ENCODE measurements at regions not wholly inside any gene's neighbourhood (a gene's known extent, or its start where the extent isn't known, plus 50 kb on each side); places are given as distances from the start of the nearest gene placed in this dataset.

- Histone ChIP-seq H3K4me2 (ENCODE audit: low read length) (no peak overlapping the region), H3K27ac (ENCODE audit: low read depth, low read length, poor library complexity, severe bottlenecking) (no peak overlapping the region), H3K9me3 (ENCODE audit: low read length) (no peaks in the 10 kb centered on the region), H2AFZ (ENCODE audit: low read length) (no peak overlapping the region), H3K9me2 (ENCODE audit: insufficient read depth, low read length) (no peaks in the 10 kb centered on the region), H3K4me1 (ENCODE audit: insufficient read depth, low read length, poor library complexity, severe bottlenecking) (no peaks in the 10 kb centered on the region), H3K36me3 (ENCODE audit: insufficient read depth, low read length) (no peaks in the 10 kb centered on the region), H3K4me3 (ENCODE audit: low read depth, low read length, poor library complexity, severe bottlenecking) (no peak overlapping the region), H4K20me1 (ENCODE audit: insufficient read depth, low read length) (no peaks in the 10 kb centered on the region), H3K79me2 (ENCODE audit: insufficient read depth, low read depth, low read length) (no peaks in the 10 kb centered on the region)
- POLR2A ChIA-PET: interaction anchor here (1.0 kb wide), 1 partner anchor 11 kb away, joined by 3 read pairs; no protein-coding TSS in a partner anchor
- BruUV-seq (replicated peaks): no TSS peak
- DNase-seq (ENCODE audit: low spot score): no peak
- intact Hi-C loops (cut with micrococcal nuclease; ENCODE audit: unreplicated experiment): no loop called here
- CTCF ChIA-PET (ENCODE audit: unreplicated experiment): no interaction called here
- TF ChIP-seq, protein P1, sequence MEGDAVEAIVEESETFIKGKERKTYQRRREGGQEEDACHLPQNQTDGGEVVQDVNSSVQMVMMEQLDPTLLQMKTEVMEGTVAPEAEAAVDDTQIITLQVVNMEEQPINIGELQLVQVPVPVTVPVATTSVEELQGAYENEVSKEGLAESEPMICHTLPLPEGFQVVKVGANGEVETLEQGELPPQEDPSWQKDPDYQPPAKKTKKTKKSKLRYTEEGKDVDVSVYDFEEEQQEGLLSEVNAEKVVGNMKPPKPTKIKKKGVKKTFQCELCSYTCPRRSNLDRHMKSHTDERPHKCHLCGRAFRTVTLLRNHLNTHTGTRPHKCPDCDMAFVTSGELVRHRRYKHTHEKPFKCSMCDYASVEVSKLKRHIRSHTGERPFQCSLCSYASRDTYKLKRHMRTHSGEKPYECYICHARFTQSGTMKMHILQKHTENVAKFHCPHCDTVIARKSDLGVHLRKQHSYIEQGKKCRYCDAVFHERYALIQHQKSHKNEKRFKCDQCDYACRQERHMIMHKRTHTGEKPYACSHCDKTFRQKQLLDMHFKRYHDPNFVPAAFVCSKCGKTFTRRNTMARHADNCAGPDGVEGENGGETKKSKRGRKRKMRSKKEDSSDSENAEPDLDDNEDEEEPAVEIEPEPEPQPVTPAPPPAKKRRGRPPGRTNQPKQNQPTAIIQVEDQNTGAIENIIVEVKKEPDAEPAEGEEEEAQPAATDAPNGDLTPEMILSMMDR (conservative IDR thresholded peaks at IDR 0.05; ENCODE audit: low read length): no peak
- TF ChIP-seq EZH2phosphoT487 (IDR thresholded peaks at IDR 0.05; ENCODE audit: borderline replicate concordance, low read depth, low read length): no peak
These were observed 132.1 kb upstream of the SLC30A5 start for GRCh38 chr5:68961762-68962161.

DNA sequence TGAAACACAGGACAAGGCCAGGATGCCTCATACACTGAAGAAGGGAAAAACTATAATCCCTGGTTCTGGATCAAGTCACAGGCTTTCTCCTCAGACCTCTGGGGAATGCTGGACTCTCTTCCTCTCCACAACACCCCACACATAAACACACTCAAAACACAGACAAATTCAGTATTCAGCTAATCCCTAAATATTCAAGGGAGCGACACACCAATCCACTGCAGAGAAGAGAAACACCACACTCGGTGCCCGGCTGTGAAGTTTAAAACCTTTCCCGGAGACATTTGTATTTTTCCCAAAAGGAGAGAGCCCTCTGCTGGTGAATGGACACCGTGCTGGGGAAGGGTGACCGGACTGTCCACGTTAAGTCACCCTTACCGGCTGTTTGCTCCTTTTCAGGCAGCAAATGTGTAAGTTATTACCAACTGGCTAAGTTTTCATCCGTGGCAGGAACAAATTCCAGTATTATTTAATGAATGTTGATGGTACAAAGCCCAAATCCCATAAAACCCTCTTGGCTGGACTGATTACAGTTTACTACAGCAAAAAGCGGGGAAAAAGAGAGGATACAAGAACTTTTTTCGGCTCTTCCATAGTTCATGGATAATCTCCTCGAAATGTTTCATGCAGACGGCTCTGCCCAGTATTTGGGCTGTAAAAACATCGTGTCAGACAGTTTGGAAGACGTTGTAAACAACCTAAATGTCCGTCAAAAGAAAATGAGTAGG is 130.9 kb upstream of the SLC30A5 start:
- Histone ChIP-seq H3K27ac (ENCODE audit: low read depth, low read length, poor library complexity, severe bottlenecking) (no peak overlapping the region), H3K79me2 (ENCODE audit: insufficient read depth, low read depth, low read length) (no peaks in the 10 kb centered on the region), H3K4me1 (ENCODE audit: insufficient read depth, low read length, poor library complexity, severe bottlenecking) (no peaks in the 10 kb centered on the region), H4K20me1 (ENCODE audit: insufficient read depth, low read length) (no peaks in the 10 kb centered on the region), H3K4me2 (ENCODE audit: low read length) (no peak overlapping the region), H2AFZ (ENCODE audit: low read length) (no peak overlapping the region), H3K9me2 (ENCODE audit: insufficient read depth, low read length) (no peaks in the 10 kb centered on the region), H3K36me3 (ENCODE audit: insufficient read depth, low read length) (no peaks in the 10 kb centered on the region), H3K9me3 (ENCODE audit: low read length) (no peaks in the 10 kb centered on the region), H3K4me3 (ENCODE audit: low read depth, low read length, poor library complexity, severe bottlenecking) (no peak overlapping the region)
- intact Hi-C loops (cut with micrococcal nuclease; ENCODE audit: unreplicated experiment): no loop called here
- TF ChIP-seq, protein P1 (conservative IDR thresholded peaks at IDR 0.05; ENCODE audit: low read length): peak; percentile 67
- no peak for TF ChIP-seq EZH2phosphoT487 (IDR thresholded peaks at IDR 0.05; ENCODE audit: borderline replicate concordance, low read depth, low read length)
- no TSS peak for BruUV-seq (replicated peaks)
- CTCF ChIA-PET (ENCODE audit: unreplicated experiment): no interaction called here
- POLR2A ChIA-PET: no interaction called here
- DNase-seq (ENCODE audit: low spot score): no peak

DNA sequence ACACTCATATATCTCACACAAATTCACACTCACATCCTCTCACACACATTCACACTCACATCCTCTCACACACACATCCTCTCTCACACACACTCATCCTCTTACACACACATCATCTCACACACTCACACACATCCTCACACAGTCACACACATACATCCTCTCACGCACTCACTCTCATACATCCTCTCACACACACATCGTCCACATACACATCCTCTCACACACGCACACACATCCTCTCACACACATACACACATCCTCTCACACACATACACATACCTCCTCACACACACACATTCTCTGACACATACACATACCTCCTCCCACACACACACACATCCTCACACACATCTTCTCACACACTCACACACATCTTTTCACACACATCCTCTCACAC is 129.1 kb upstream of the SLC30A5 start:
- TF ChIP-seq, protein P1 (conservative IDR thresholded peaks at IDR 0.05; ENCODE audit: low read length): no peak
- TF ChIP-seq EZH2phosphoT487 (IDR thresholded peaks at IDR 0.05; ENCODE audit: borderline replicate concordance, low read depth, low read length): no peak
- no peak for DNase-seq (ENCODE audit: low spot score)
- Histone ChIP-seq H3K4me2 (ENCODE audit: low read length) (no peak overlapping the region), H3K27ac (ENCODE audit: low read depth, low read length, poor library complexity, severe bottlenecking) (no peak overlapping the region), H3K9me2 (ENCODE audit: insufficient read depth, low read length) (no peaks in the 10 kb centered on the region), H3K9me3 (ENCODE audit: low read length) (no peaks in the 10 kb centered on the region), H3K4me1 (ENCODE audit: insufficient read depth, low read length, poor library complexity, severe bottlenecking) (no peaks in the 10 kb centered on the region), H3K36me3 (ENCODE audit: insufficient read depth, low read length) (no peaks in the 10 kb centered on the region), H4K20me1 (ENCODE audit: insufficient read depth, low read length) (no peaks in the 10 kb centered on the region), H2AFZ (ENCODE audit: low read length) (no peak overlapping the region), H3K79me2 (ENCODE audit: insufficient read depth, low read depth, low read length) (no peaks in the 10 kb centered on the region), H3K4me3 (ENCODE audit: low read depth, low read length, poor library complexity, severe bottlenecking) (no peak overlapping the region)
- ChIA-PET CTCF (ENCODE audit: unreplicated experiment) (no interaction called here), POLR2A (no interaction called here)
- intact Hi-C loops (cut with micrococcal nuclease; ENCODE audit: unreplicated experiment): no loop called here
- BruUV-seq (replicated peaks): no TSS peak
